A673 (cell line): ENCODE measurements at regions not wholly inside any gene's neighbourhood (a gene's known extent, or its start where the extent isn't known, plus 50 kb on each side); places are given as distances from the start of the nearest gene placed in this dataset.

Experiments used
- BruUV-seq: library from RNA; stranded (reverse); fragments of 400-500 nt; replicated peaks from 2 replicates; lab custom pipeline; 2021; lab: Mats Ljungman, UMichigan
- CTCF ChIA-PET: fragments of 300-600 bp; sonication (Branson Sonifier 250); formaldehyde crosslinking; loops from one replicate; lab custom pipeline; 2022; ENCODE audit warnings: antibody characterized with exemption; lab: Charles Lee
- POLR2A ChIA-PET: fragments of 300-600 bp; sonication (Branson Sonifier 250); formaldehyde crosslinking; loops from one replicate; lab custom pipeline; 2022; ENCODE audit warnings: antibody characterized with exemption; ENCODE audit not compliant: low non-redundant PET; lab: Charles Lee
- DNase-seq: peaks from one replicate; pipeline ENCODE4 v3.0.0-alpha.2; 2015; ENCODE audit warnings: low spot score
- H3K27ac ChIP-seq: fragments of 200-600 bp; sonication (generic); 2 replicates; pipeline ENCODE4 v1.5.1; 2016; ENCODE audit warnings: mixed run types, low read depth, mild to moderate bottlenecking, mixed read lengths, antibody characterized with exemption, low read length; ENCODE audit not compliant: poor library complexity, severe bottlenecking
- H3K27me3 ChIP-seq: fragments of 200-600 bp; sonication (generic); replicated peaks from 2 replicates; pipeline ENCODE4 v1.6.1; 2017; ENCODE audit warnings: mixed run types, low read depth, mild to moderate bottlenecking, mixed read lengths, antibody characterized with exemption, low read length; ENCODE audit not compliant: insufficient read depth, poor library complexity
- H3K36me3 ChIP-seq: fragments of 200-600 bp; sonication (generic); 2 replicates; pipeline ENCODE4 v1.6.1; 2016; ENCODE audit warnings: mixed run types, mild to moderate bottlenecking, mixed read lengths, antibody characterized with exemption, low read length; ENCODE audit not compliant: insufficient read depth, poor library complexity, severe bottlenecking
- H3K4me1 ChIP-seq: fragments of 200-600 bp; sonication (generic); 2 replicates; pipeline ENCODE4 v1.6.1; 2017; ENCODE audit warnings: mixed run types, mild to moderate bottlenecking, mixed read lengths, antibody characterized with exemption, low read length; ENCODE audit not compliant: insufficient read depth, poor library complexity, severe bottlenecking
- H3K4me3 ChIP-seq: fragments of 200-600 bp; sonication (generic); 2 replicates; pipeline ENCODE4 v1.5.1; 2016; ENCODE audit warnings: low read depth, mixed run types, mild to moderate bottlenecking, mixed read lengths, low read length; ENCODE audit not compliant: poor library complexity, severe bottlenecking
- H3K9me3 ChIP-seq: fragments of 200-600 bp; sonication (generic); 2 replicates; pipeline ENCODE4 v1.6.1; 2016; ENCODE audit warnings: mixed run types, low read depth, mild to moderate bottlenecking, mixed read lengths, antibody characterized with exemption, low read length; ENCODE audit not compliant: poor library complexity, severe bottlenecking
- CTCF ChIP-seq: fragments of 300-800, 200-600 bp; sonication (generic); conservative IDR thresholded peaks from 2 replicates; pipeline ENCODE4 v1.5.1; 2017; ENCODE audit warnings: low read depth, mild to moderate bottlenecking, antibody characterized with exemption, low read length, moderate library complexity, mixed read lengths
- EZH2 ChIP-seq: fragments of 200-600 bp; sonication (generic); IDR thresholded peaks from 2 replicates; pipeline ENCODE4 v1.6.1; 2017; ENCODE audit warnings: borderline replicate concordance, low read depth, mild to moderate bottlenecking, mixed read lengths, antibody characterized with exemption, low read length; ENCODE audit not compliant: poor library complexity, severe bottlenecking
- intact Hi-C: fragments of 100-400 bp; cut with micrococcal nuclease; formaldehyde crosslinking; loops from one replicate; pipeline ENCODE4 v1.10.0; 2022; ENCODE audit not compliant: unreplicated experiment

GRCh38 chr5:29238115-29238514 is 1955.4 kb upstream of the CDH6 start:
- H3K36me3 ChIP-seq = no peaks in the 10 kb centered on the region
- POLR2A ChIA-PET = no interaction called here
- no peak for DNase-seq
- H3K4me3 ChIP-seq = no peak overlapping the region
- intact Hi-C loops = no loop called here
- H3K9me3 ChIP-seq = no peaks in the 10 kb centered on the region
- no peak for TF ChIP-seq CTCF
- no peak for TF ChIP-seq EZH2
- H3K27me3 ChIP-seq = no peaks in the 10 kb centered on the region
- CTCF ChIA-PET = no interaction called here
- no peaks in the 10 kb centered on the region for H3K4me1 ChIP-seq
- BruUV-seq = no TSS peak
- H3K27ac ChIP-seq = no peak overlapping the region

GRCh38 chr5:29231154-29231553 is 1962.3 kb upstream of the CDH6 start:
- no peaks in the 10 kb centered on the region for H3K27me3 ChIP-seq
- BruUV-seq = no TSS peak
- H3K4me3 ChIP-seq = no peak overlapping the region
- intact Hi-C loops = no loop called here
- TF ChIP-seq CTCF (no peak), EZH2 (no peak)
- no peak for DNase-seq
- no peak overlapping the region for H3K27ac ChIP-seq
- H3K36me3 ChIP-seq = no peaks in the 10 kb centered on the region
- POLR2A ChIA-PET = no interaction called here
- H3K9me3 ChIP-seq = no peaks in the 10 kb centered on the region
- CTCF ChIA-PET = no interaction called here
- H3K4me1 ChIP-seq = no peaks in the 10 kb centered on the region

- DNase-seq = peak; percentile 0
- no peak overlapping the region for H3K4me3 ChIP-seq
- CTCF ChIA-PET = no interaction called here
- TF ChIP-seq EZH2 (no peak), CTCF (no peak)
- no peaks in the 10 kb centered on the region for H3K36me3 ChIP-seq
- no TSS peak for BruUV-seq
- no peaks in the 10 kb centered on the region for H3K27me3 ChIP-seq
- no peaks in the 10 kb centered on the region for H3K9me3 ChIP-seq
- H3K27ac ChIP-seq = no peak overlapping the region
- POLR2A ChIA-PET = no interaction called here
- no peaks in the 10 kb centered on the region for H3K4me1 ChIP-seq
- intact Hi-C loops = no loop called here
Observed at GRCh38 chr5:29230591-29230990, 1962.9 kb upstream of the CDH6 start.
